H1 (cell line): ENCODE measurements at regions not wholly inside any gene's neighbourhood (a gene's known extent, or its start where the extent isn't known, plus 50 kb on each side); places are given as distances from the start of the nearest gene placed in this dataset.

Source experiments
- CTCF ChIA-PET: fragments of 300-600 bp; sonication (Branson Sonifier 250); formaldehyde crosslinking; loops from one replicate; lab custom pipeline; 2021; ENCODE audit not compliant: partially characterized antibody; lab: Charles Lee
- POLR2A ChIA-PET: fragments of 300-600 bp; sonication (Branson Sonifier 250); formaldehyde crosslinking; loops from one replicate; lab custom pipeline; 2021; ENCODE audit warnings: inconsistent platforms; ENCODE audit not compliant: partially characterized antibody; lab: Charles Lee
- DNase-seq, 2 experiments: peaks; one replicate each; pipeline versions ENCODE4 v3.0.0 to v3.0.0-alpha.2; 2010 to 2022; ENCODE audit warnings: low spot score in 2 of 2, low read depth in 1 of 2, mixed read lengths in 1 of 2
- FAIRE-seq: peaks from 2 replicates; lab custom pipeline; 2011; peaks lifted over from hg19 to GRCh38; lab: Jason Lieb, UNC
- H2AFZ ChIP-seq: 2 replicates; pipeline ENCODE4 v1.8.1; 2012; ENCODE audit warnings: low read length, inconsistent platforms
- H2AK5ac ChIP-seq: 2 replicates; pipeline ENCODE4 v1.6.1; 2013; ENCODE audit warnings: low read depth, low read length
- H2BK120ac ChIP-seq: replicated peaks from 2 replicates; pipeline ENCODE3; 2013; ENCODE audit warnings: low read depth, low read length, inconsistent platforms
- H2BK12ac ChIP-seq: 2 replicates; pipeline ENCODE4 v1.6.1; 2013; ENCODE audit warnings: low read depth, low read length
- H2BK15ac ChIP-seq: 2 replicates; pipeline ENCODE4 v1.6.1; 2013; ENCODE audit warnings: low read length
- H2BK20ac ChIP-seq: 2 replicates; pipeline ENCODE4 v1.6.1; 2013; ENCODE audit warnings: low read length
- H2BK5ac ChIP-seq: 2 replicates; pipeline ENCODE4 v1.6.1; 2013; ENCODE audit warnings: low read depth, low read length
- H3K14ac ChIP-seq: 2 replicates; pipeline ENCODE4 v1.6.1; 2013; ENCODE audit warnings: inconsistent platforms; ENCODE audit not compliant: insufficient read length
- H3K18ac ChIP-seq: 2 replicates; pipeline ENCODE4 v1.6.1; 2013; ENCODE audit warnings: low read length; ENCODE audit errors: extremely low read depth
- H3K23ac ChIP-seq: 2 replicates; pipeline ENCODE4 v1.6.1; 2013; ENCODE audit warnings: inconsistent platforms; ENCODE audit not compliant: insufficient read length
- H3K23me2 ChIP-seq: 2 replicates; pipeline ENCODE4 v1.6.1; 2013; ENCODE audit warnings: low read depth, low read length
- H3K27ac ChIP-seq: 2 replicates; pipeline ENCODE4 v1.6.1; 2011; ENCODE audit warnings: low read depth, low read length, inconsistent platforms
- H3K27me3 ChIP-seq, 4 experiments: replicated peaks in 1 of 4; 1 replicate in 1 of 4; 2 replicates in 3 of 4; pipeline versions ENCODE4 v1.6.1 to v1.8.1; 2011 to 2013; ENCODE audit warnings: low read length in 3 of 4, mild to moderate bottlenecking in 3 of 4, inconsistent platforms in 2 of 4, mixed read lengths in 2 of 4, moderate library complexity in 1 of 4; ENCODE audit not compliant: control insufficient read depth in 3 of 4, insufficient read depth in 3 of 4; ENCODE audit errors: extremely low read depth in 1 of 4
- H3K36me3 ChIP-seq, 4 experiments: 2 replicates each; pipeline versions ENCODE4 v1.6.1 to v1.8.1; 2011 to 2013; ENCODE audit warnings: mild to moderate bottlenecking in 4 of 4, low read length in 3 of 4, moderate library complexity in 2 of 4, control low read depth in 1 of 4, inconsistent platforms in 1 of 4; ENCODE audit not compliant: insufficient read depth in 4 of 4, control insufficient read depth in 2 of 4
- H3K4ac ChIP-seq: replicated peaks from 2 replicates; pipeline ENCODE3; 2013; ENCODE audit warnings: low read length, low read depth, mixed read lengths, inconsistent platforms; ENCODE audit not compliant: insufficient read length
- H3K4me1 ChIP-seq, 4 experiments: replicated peaks in 1 of 4; 1 replicate in 1 of 4; 2 replicates in 3 of 4; pipeline versions ENCODE4 v1.6.1 to v1.8.1; 2011 to 2013; ENCODE audit warnings: low read length in 3 of 4, inconsistent platforms in 2 of 4, mixed read lengths in 1 of 4; ENCODE audit not compliant: insufficient read depth in 4 of 4, control insufficient read depth in 3 of 4
- H3K4me2 ChIP-seq, 2 experiments: 2 replicates each; pipeline versions ENCODE4 v1.6.1 to v1.8.1; 2011 to 2013; ENCODE audit warnings: low read depth in 2 of 2, low read length in 2 of 2, control low read depth in 1 of 2, inconsistent platforms in 1 of 2, mild to moderate bottlenecking in 1 of 2; ENCODE audit not compliant: insufficient read depth in 1 of 2
- H3K4me3 ChIP-seq, 4 experiments: fragments of 200-600, 300-600 bp in 1 of 4; sonication (generic), shearing (Covaris generic), sonication (Bioruptor Twin) in 1 of 4; 2 replicates each; pipeline versions ENCODE4 v1.5.1 to v1.8.1; 2011 to 2016; ENCODE audit warnings: low read length in 4 of 4, low read depth in 3 of 4, control low read depth in 2 of 4, inconsistent platforms in 2 of 4, mild to moderate bottlenecking in 2 of 4, mixed read lengths in 1 of 4, moderate library complexity in 1 of 4; ENCODE audit not compliant: insufficient read depth in 2 of 4; ENCODE audit errors: extremely low read depth in 1 of 4
- H3K56ac ChIP-seq: replicated peaks from 2 replicates; pipeline ENCODE3; 2013; ENCODE audit warnings: low read depth, mild to moderate bottlenecking, mixed read lengths, low read length, inconsistent platforms; ENCODE audit not compliant: insufficient read length
- H3K79me1 ChIP-seq: 2 replicates; pipeline ENCODE4 v1.6.1; 2013; ENCODE audit warnings: low read depth, low read length, control low read depth
- H3K79me2 ChIP-seq, 2 experiments: 2 replicates each; pipeline versions ENCODE4 v1.6.1 to v1.8.1; 2012 to 2013; ENCODE audit warnings: low read length in 2 of 2, mild to moderate bottlenecking in 2 of 2, inconsistent platforms in 1 of 2; ENCODE audit not compliant: insufficient read depth in 2 of 2, control insufficient read depth in 1 of 2
- H3K9ac ChIP-seq, 4 experiments: replicated peaks in 1 of 4; 1 replicate in 1 of 4; 2 replicates in 3 of 4; pipeline versions ENCODE4 v1.6.1 to v1.8.1; 2011 to 2013; ENCODE audit warnings: low read depth in 3 of 4, low read length in 3 of 4, control low read depth in 2 of 4, mild to moderate bottlenecking in 2 of 4, moderate library complexity in 2 of 4, inconsistent platforms in 1 of 4; ENCODE audit errors: extremely low read depth in 1 of 4
- H3K9me3 ChIP-seq, 2 experiments: 2 replicates each; pipeline versions ENCODE4 v1.6.1 to v1.8.1; 2012 to 2013; ENCODE audit warnings: mild to moderate bottlenecking in 2 of 2, moderate library complexity in 2 of 2, control low read depth in 1 of 2, inconsistent platforms in 1 of 2, low read depth in 1 of 2, low read length in 1 of 2, mixed read lengths in 1 of 2; ENCODE audit not compliant: insufficient read depth in 2 of 2
- H4K20me1 ChIP-seq, 2 experiments: replicated peaks in 1 of 2; 2 replicates each; pipeline versions ENCODE3 to v1.8.1; 2011 to 2013; ENCODE audit warnings: inconsistent platforms in 2 of 2, low read length in 2 of 2, mild to moderate bottlenecking in 1 of 2; ENCODE audit not compliant: insufficient read depth in 2 of 2, control insufficient read depth in 1 of 2
- H4K5ac ChIP-seq: 2 replicates; pipeline ENCODE4 v1.6.1; 2013; ENCODE audit warnings: low read length, low read depth, mixed read lengths, inconsistent platforms; ENCODE audit not compliant: insufficient read length
- H4K8ac ChIP-seq: 2 replicates; pipeline ENCODE4 v1.8.0; 2013; ENCODE audit warnings: mild to moderate bottlenecking, moderate library complexity, low read length, inconsistent platforms; ENCODE audit not compliant: insufficient read depth; ENCODE audit errors: extremely low read depth
- H4K91ac ChIP-seq: replicated peaks from 2 replicates; pipeline ENCODE3; 2013; ENCODE audit warnings: low read length, mixed read lengths, inconsistent platforms; ENCODE audit not compliant: insufficient read length
- ASH2L ChIP-seq: fragments of 200-600, 300-600 bp; sonication (generic); IDR thresholded peaks from one replicate; pipeline ENCODE4 v1.7.1; 2017; ENCODE audit warnings: low read length
- CBX8 ChIP-seq: fragments of 300-800, 300-1000 bp; sonication (generic); IDR thresholded peaks from 2 replicates; pipeline ENCODE4 v1.7.1; 2016; ENCODE audit warnings: low read depth, low read length, borderline replicate concordance
- KDM4A ChIP-seq: IDR thresholded peaks from one replicate; pipeline ENCODE4 v1.7.1; 2012; ENCODE audit warnings: low read depth, mild to moderate bottlenecking, moderate library complexity, low read length, inconsistent platforms; ENCODE audit not compliant: severe bottlenecking
- KDM5A ChIP-seq: fragments of 200-600 bp; IDR thresholded peaks from 2 replicates; pipeline ENCODE4 v1.7.1; 2012; ENCODE audit warnings: mild to moderate bottlenecking, low read length, inconsistent platforms, mixed read lengths
- MAFK ChIP-seq: IDR thresholded peaks from 2 replicates; pipeline ENCODE4 v1.6.1; 2012; ENCODE audit warnings: low read depth, mild to moderate bottlenecking, improper control_type of control experiment, low read length
- RAD21 ChIP-seq, 2 experiments: IDR thresholded peaks in 1 of 2; conservative IDR thresholded peaks in 1 of 2; 2 replicates each; pipeline ENCODE4 v1.6.1; 2011; ENCODE audit warnings: low read depth in 2 of 2, low read length in 2 of 2, improper control_type of control experiment in 1 of 2, inconsistent platforms in 1 of 2, mild to moderate bottlenecking in 1 of 2, moderate library complexity in 1 of 2
- SRF ChIP-seq: IDR thresholded peaks from 2 replicates; pipeline ENCODE4 v1.6.1; 2011; ENCODE audit warnings: mild to moderate bottlenecking, low read depth, low read length, moderate library complexity
- TCF12 ChIP-seq: IDR thresholded peaks from 2 replicates; pipeline ENCODE4 v1.6.1; 2011; ENCODE audit warnings: low read depth, mild to moderate bottlenecking, low read length
- WGBS, 2 experiments: shearing (Covaris generic) in 1 of 2; methylation state at CpG; one replicate each; pipeline versions ENCODE4 v1.1.6 to v1.1.7; 2013 to 2015; ENCODE audit warnings: low lambda C conversion rate in 2 of 2, mixed read lengths in 2 of 2, inconsistent platforms in 1 of 2, low coverage in 1 of 2, missing lambda C conversion rate in 1 of 2; ENCODE audit not compliant: insufficient replicate concordance in 2 of 2, insufficient coverage in 1 of 2, insufficient read length in 1 of 2; ENCODE audit errors: extremely low coverage in 1 of 2, missing lambda C conversion rate in 1 of 2; 5-methylcytosine and 5-hydroxymethylcytosine counted together

DNA sequence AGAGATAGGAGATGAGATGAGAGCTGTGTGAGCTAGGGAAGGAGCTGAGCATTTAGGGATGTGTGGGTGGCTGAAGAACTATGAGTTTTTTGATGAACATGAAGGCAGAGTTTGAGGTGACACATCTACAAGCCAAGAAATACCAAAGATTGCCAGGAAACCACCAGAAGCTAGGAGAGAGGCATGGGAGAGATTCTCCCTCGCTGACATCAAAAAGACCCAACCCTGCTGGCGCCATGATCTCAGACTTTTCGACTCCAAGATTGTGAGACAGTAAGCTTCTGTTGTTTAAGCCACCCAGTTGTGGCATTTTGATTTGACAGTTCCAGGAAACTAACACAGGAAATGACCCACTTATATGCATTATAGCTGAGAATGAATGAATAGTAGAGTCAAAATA is 790.9 kb downstream of the TFAP2A start:
- no peaks in the 10 kb centered on the region for H3K36me3 ChIP-seq
- H3K56ac ChIP-seq: no peak overlapping the region
- no peak overlapping the region for H2BK20ac ChIP-seq
- H2BK15ac ChIP-seq: no peak overlapping the region
- WGBS, 2 experiments: 92% methylated on average over 3 of the region's 3 CpGs; no CpG with 5 or more reads in 1 of the 2 experiments
- H4K5ac ChIP-seq: no peak overlapping the region
- no peak overlapping the region for H2BK5ac ChIP-seq
- no peaks in the 10 kb centered on the region for H3K27me3 ChIP-seq
- TF ChIP-seq SRF (no peak), KDM5A (no peak), RAD21 (IDR thresholded peaks at IDR 0.05 in 1 of 2, conservative IDR thresholded peaks at IDR 0.05 in 1 of 2; ENCODE audit: low read depth in 2 of 2, low read length in 2 of 2) (no peak), TCF12 (no peak), KDM4A (no peak), MAFK (no peak), CBX8 (no peak), ASH2L (no peak)
- no peaks in the 10 kb centered on the region for H3K23me2 ChIP-seq
- H4K20me1 ChIP-seq: no peaks in the 10 kb centered on the region
- no peak overlapping the region for H3K27ac ChIP-seq
- no peak overlapping the region for H3K4ac ChIP-seq
- H2BK120ac ChIP-seq: no peak overlapping the region
- H3K9ac ChIP-seq: no peak overlapping the region
- ChIA-PET POLR2A (no interaction called here), CTCF (interaction anchor here (0.9 to 1.3 kb wide), 4 partner anchors 9 to 805 kb away, joined by 3 to 5 read pairs (median 3); no protein-coding TSS in a partner anchor)
- H2BK12ac ChIP-seq: no peak overlapping the region
- H3K18ac ChIP-seq: no peak overlapping the region
- no peaks in the 10 kb centered on the region for H3K9me3 ChIP-seq
- no peaks in the 10 kb centered on the region for H3K4me1 ChIP-seq
- H4K91ac ChIP-seq: no peak overlapping the region
- no peaks in the 10 kb centered on the region for H3K79me1 ChIP-seq
- H2AFZ ChIP-seq: no peak overlapping the region
- no peak overlapping the region for H3K14ac ChIP-seq
- H3K4me3 ChIP-seq: no peak overlapping the region
- no peak overlapping the region for H3K4me2 ChIP-seq
- H3K79me2 ChIP-seq: no peaks in the 10 kb centered on the region
- FAIRE-seq (no peak), DNase-seq (no peak)
- H2AK5ac ChIP-seq: no peak overlapping the region
- H4K8ac ChIP-seq: no peak overlapping the region
- H3K23ac ChIP-seq: no peak overlapping the region
